GM23248 (cell line): ENCODE measurements at regions not wholly inside any gene's neighbourhood (a gene's known extent, or its start where the extent isn't known, plus 50 kb on each side); places are given as distances from the start of the nearest gene placed in this dataset.

Source experiments
- DNase-seq: peaks from one replicate; pipeline ENCODE4 v3.0.0-alpha.2; 2015
- H2AFZ ChIP-seq: fragments of 200-600 bp; sonication (generic); 2 replicates; pipeline ENCODE4 v1.6.1; 2016; ENCODE audit warnings: antibody characterized with exemption
- H3F3A ChIP-seq: fragments of 200-600 bp; sonication (generic); 2 replicates; pipeline ENCODE4 v1.6.1; 2016; ENCODE audit warnings: mild to moderate bottlenecking, antibody characterized with exemption, mixed run types; ENCODE audit not compliant: insufficient read depth
- H3K27ac ChIP-seq: fragments of 200-600 bp; sonication (generic); 2 replicates; pipeline ENCODE4 v1.5.1; 2016; ENCODE audit warnings: mild to moderate bottlenecking
- H3K27me3 ChIP-seq: fragments of 200-600 bp; sonication (generic); replicated peaks from 2 replicates; pipeline ENCODE4 v1.6.1; 2016; ENCODE audit warnings: mild to moderate bottlenecking; ENCODE audit not compliant: insufficient read depth
- H3K36me3 ChIP-seq: fragments of 200-600 bp; sonication (generic); 2 replicates; pipeline ENCODE4 v1.6.1; 2016; ENCODE audit warnings: low read depth, mild to moderate bottlenecking
- H3K4me1 ChIP-seq: fragments of 200-600 bp; sonication (generic); 2 replicates; pipeline ENCODE4 v1.6.1; 2016; ENCODE audit warnings: mild to moderate bottlenecking; ENCODE audit not compliant: insufficient read depth
- H3K4me2 ChIP-seq: fragments of 200-600 bp; sonication (generic); one replicate; pipeline ENCODE4 v1.6.1; 2016; ENCODE audit warnings: mild to moderate bottlenecking; ENCODE audit not compliant: unreplicated experiment
- H3K4me3 ChIP-seq: fragments of 200-600 bp; sonication (generic); 2 replicates; pipeline ENCODE4 v1.5.1; 2016; ENCODE audit warnings: mild to moderate bottlenecking
- H3K79me2 ChIP-seq: fragments of 200-600 bp; sonication (generic); 2 replicates; pipeline ENCODE4 v1.6.1; 2016; ENCODE audit warnings: mild to moderate bottlenecking; ENCODE audit not compliant: insufficient read depth
- H3K9ac ChIP-seq: fragments of 200-600 bp; sonication (generic); 2 replicates; pipeline ENCODE4 v1.6.1; 2016; ENCODE audit warnings: mild to moderate bottlenecking
- H3K9me2 ChIP-seq: fragments of 200-600 bp; sonication (generic); 2 replicates; pipeline ENCODE4 v1.6.1; 2016; ENCODE audit warnings: mixed run types, mild to moderate bottlenecking, moderate library complexity; ENCODE audit not compliant: insufficient read depth
- H3K9me3 ChIP-seq: fragments of 200-600 bp; sonication (generic); one replicate; pipeline ENCODE4 v1.6.1; 2017; ENCODE audit warnings: low read depth
- H4K20me1 ChIP-seq: fragments of 200-600 bp; sonication (generic); 2 replicates; pipeline ENCODE4 v1.6.0; 2016; ENCODE audit not compliant: insufficient read depth
- EZH2 ChIP-seq: fragments of 200-600 bp; sonication (generic); IDR thresholded peaks from 2 replicates; pipeline ENCODE4 v1.6.1; 2018; ENCODE audit warnings: antibody characterized with exemption, mild to moderate bottlenecking; ENCODE audit not compliant: insufficient read depth, poor library complexity, severe bottlenecking
- EZH2phosphoT487 ChIP-seq: fragments of 200-600 bp; sonication (generic); IDR thresholded peaks from 2 replicates; pipeline ENCODE4 v1.6.1; 2018; ENCODE audit warnings: antibody characterized with exemption, moderate library complexity, mild to moderate bottlenecking, low read depth; ENCODE audit not compliant: insufficient read depth
- WGBS, 2 experiments: methylation state at CpG; one replicate each; pipeline ENCODE4 v1.1.6; 2015 to 2017; ENCODE audit warnings: low lambda C conversion rate in 2 of 2, low coverage in 1 of 2; ENCODE audit errors: missing lambda C conversion rate in 2 of 2; 5-methylcytosine and 5-hydroxymethylcytosine counted together
- in situ Hi-C: fragments of 300-500 bp; cut with MboI; formaldehyde crosslinking; loops from 2 replicates; pipeline ENCODE4 v1.15.0; 2020

DNA sequence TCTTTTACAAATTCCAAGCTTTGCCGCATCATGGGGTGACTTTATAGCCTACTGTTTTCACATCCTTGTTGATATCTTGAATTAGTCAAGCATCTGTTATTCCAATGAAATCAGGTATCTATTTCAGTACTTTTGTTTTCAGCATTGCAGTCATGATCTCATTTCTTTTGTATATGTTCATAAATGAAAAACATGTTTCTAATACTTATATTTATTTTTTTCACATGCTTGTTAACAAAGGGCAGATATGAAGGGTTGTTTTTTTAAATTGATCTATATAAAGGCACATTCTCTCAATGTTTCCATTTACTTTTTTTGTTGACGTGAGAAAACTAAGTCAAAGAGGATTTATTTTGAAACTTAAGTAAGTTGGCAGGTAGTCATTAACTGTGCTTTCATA lies 964.8 kb downstream of the JRKL start:
- Histone ChIP-seq H3K27ac (no peak overlapping the region), H3K9me2 (no peaks in the 10 kb centered on the region), H3K9ac (no peak overlapping the region), H3K4me3 (no peak overlapping the region), H3K9me3 (no peaks in the 10 kb centered on the region), H3K79me2 (no peaks in the 10 kb centered on the region), H3K4me2 (no peak overlapping the region), H2AFZ (no peak overlapping the region), H4K20me1 (no peaks in the 10 kb centered on the region), H3K4me1 (no peaks in the 10 kb centered on the region), H3K36me3 (no peaks in the 10 kb centered on the region), H3F3A (no peaks in the 10 kb centered on the region), H3K27me3 (no peaks in the 10 kb centered on the region)
- no peak for DNase-seq
- in situ Hi-C loops, result no loop called here
- TF ChIP-seq EZH2 (no peak), EZH2phosphoT487 (no peak)
- WGBS, 2 experiments, result 10% methylated on average over 2 of the region's 2 CpGs

DNA sequence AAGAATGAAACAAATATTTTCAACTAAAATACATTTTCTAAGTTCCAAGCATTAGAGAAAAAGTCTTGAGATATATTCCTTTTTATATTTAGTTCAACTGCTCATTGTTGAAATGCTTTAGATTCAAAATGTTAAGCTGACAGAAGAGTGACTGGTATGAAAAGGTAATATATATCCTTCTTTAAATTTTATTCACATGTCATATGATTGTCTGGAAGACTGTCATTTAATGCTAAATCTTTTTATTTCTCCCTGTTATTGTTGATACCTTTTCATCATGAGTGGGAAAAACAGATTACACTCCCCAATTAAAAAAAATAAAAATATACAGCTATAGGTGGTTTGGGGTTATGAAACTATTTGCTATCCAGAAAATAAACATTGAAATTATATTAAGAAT lies 965.4 kb downstream of the JRKL start:
- TF ChIP-seq EZH2 (no peak), EZH2phosphoT487 (no peak)
- no peaks in the 10 kb centered on the region for H3K27me3 ChIP-seq
- no peaks in the 10 kb centered on the region for H4K20me1 ChIP-seq
- peaks cover 3% of the 10 kb centered on the region for H3K9me3 ChIP-seq
- H3K9ac ChIP-seq, result no peak overlapping the region
- H3F3A ChIP-seq, result no peaks in the 10 kb centered on the region
- H3K27ac ChIP-seq, result no peak overlapping the region
- no peaks in the 10 kb centered on the region for H3K36me3 ChIP-seq
- in situ Hi-C loops, result no loop called here
- no peak for DNase-seq
- no peak overlapping the region for H3K4me2 ChIP-seq
- H3K4me3 ChIP-seq, result no peak overlapping the region
- no peaks in the 10 kb centered on the region for H3K79me2 ChIP-seq
- H3K9me2 ChIP-seq, result no peaks in the 10 kb centered on the region
- no peak overlapping the region for H2AFZ ChIP-seq
- H3K4me1 ChIP-seq, result no peaks in the 10 kb centered on the region

DNA sequence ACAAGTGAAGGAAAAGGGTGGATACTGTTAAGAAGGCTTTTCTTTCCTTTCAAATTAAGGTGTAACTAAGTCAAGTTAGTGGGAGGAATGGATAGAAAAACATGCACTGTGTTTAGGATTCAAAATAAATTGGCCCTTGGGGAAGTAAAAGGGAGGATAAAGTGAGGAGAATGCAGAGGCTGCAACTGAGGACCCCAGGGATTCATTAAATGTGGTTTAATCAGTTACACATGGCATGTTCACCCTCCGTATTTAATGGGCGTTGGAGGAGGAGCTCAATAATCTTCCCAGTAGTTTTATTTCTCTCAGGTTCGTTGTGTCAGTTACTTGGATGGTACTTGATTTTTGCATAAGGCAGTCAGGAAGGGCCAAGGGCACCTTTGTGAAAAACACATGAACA lies 966.3 kb downstream of the JRKL start:
- H3K36me3 ChIP-seq, result no peaks in the 10 kb centered on the region
- H3K9ac ChIP-seq, result no peak overlapping the region
- H2AFZ ChIP-seq, result no peak overlapping the region
- in situ Hi-C loops, result no loop called here
- WGBS, 2 experiments, result 4 to 9% methylated on average over 3 of the region's 3 CpGs
- TF ChIP-seq EZH2phosphoT487 (no peak), EZH2 (no peak)
- H3K27ac ChIP-seq, result no peak overlapping the region
- H3K4me3 ChIP-seq, result no peak overlapping the region
- no peaks in the 10 kb centered on the region for H3K4me1 ChIP-seq
- no peaks in the 10 kb centered on the region for H3K27me3 ChIP-seq
- DNase-seq, result no peak
- no peaks in the 10 kb centered on the region for H3F3A ChIP-seq
- H3K9me2 ChIP-seq, result no peaks in the 10 kb centered on the region
- H3K4me2 ChIP-seq, result no peak overlapping the region
- H3K79me2 ChIP-seq, result no peaks in the 10 kb centered on the region
- H4K20me1 ChIP-seq, result no peaks in the 10 kb centered on the region
- H3K9me3 ChIP-seq, result peaks cover 3% of the 10 kb centered on the region

DNA sequence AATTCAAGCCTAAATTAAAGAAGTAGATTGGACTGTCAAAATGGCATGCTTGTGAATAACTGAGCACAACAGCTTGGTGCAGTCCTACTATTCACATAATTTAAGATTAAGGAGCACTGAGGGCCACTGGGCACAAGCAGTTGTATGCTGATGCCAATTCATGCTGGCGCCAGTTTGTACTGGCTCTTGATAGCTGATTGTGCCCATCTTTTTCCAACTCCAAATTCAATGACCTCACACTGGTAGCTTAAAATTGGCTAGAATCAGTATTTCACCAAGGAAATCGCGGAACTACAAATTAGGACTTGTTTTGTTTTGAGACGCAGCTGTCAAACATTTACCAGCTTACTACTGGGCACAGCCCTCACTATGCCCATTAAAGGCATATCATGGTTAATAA lies 969.2 kb downstream of the JRKL start:
- Histone ChIP-seq H3K9ac (no peak overlapping the region), H4K20me1 (no peaks in the 10 kb centered on the region), H3F3A (no peaks in the 10 kb centered on the region), H3K79me2 (no peaks in the 10 kb centered on the region), H3K4me1 (no peaks in the 10 kb centered on the region), H3K27me3 (no peaks in the 10 kb centered on the region), H3K4me2 (no peak overlapping the region), H3K36me3 (no peaks in the 10 kb centered on the region), H3K9me2 (no peaks in the 10 kb centered on the region), H3K4me3 (no peak overlapping the region), H2AFZ (no peak overlapping the region), H3K27ac (no peak overlapping the region), H3K9me3 (peaks cover 3% of the 10 kb centered on the region)
- in situ Hi-C loops, result no loop called here
- no peak for TF ChIP-seq EZH2
- WGBS, 2 experiments, result 47 to 48% methylated on average over 4 of the region's 4 CpGs
- no peak for DNase-seq

DNA sequence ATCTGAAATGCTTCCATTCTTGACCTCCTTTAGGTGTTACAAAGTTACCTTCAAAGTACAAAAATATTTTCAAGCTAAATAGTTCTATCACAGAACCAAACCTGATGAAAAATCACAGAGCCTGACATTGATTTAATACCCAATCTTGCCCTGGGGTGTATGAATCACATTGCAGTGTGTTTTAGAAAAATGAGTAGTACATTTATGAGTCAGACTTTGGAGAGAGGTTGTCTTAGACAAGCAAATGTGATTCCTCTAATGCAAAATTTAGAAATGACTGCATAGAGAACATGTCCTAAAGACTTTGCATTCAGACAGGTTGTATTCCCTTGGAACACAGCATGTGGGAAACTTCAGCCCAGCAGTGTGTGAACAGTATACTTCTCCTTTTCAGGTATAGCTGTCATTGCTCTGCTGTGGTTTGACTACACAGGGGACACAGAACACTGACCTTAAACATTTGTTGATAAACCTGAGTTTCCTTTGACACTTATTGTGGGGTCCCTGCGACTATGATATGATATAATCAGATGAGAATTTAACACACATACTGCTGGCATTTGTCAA lies 972.1 kb downstream of the JRKL start:
- WGBS, 2 experiments, result 0 to 3% methylated on average over 1 of the region's 1 CpG
- Histone ChIP-seq H3K4me1 (no peaks in the 10 kb centered on the region), H3K9me2 (no peaks in the 10 kb centered on the region), H3K27me3 (no peaks in the 10 kb centered on the region), H3F3A (no peaks in the 10 kb centered on the region), H3K79me2 (no peaks in the 10 kb centered on the region), H3K9me3 (peaks cover 3% of the 10 kb centered on the region), H3K4me2 (no peak overlapping the region), H3K9ac (no peak overlapping the region), H3K4me3 (no peak overlapping the region), H2AFZ (no peak overlapping the region), H4K20me1 (no peaks in the 10 kb centered on the region), H3K27ac (no peak overlapping the region), H3K36me3 (no peaks in the 10 kb centered on the region)
- no peak for DNase-seq
- TF ChIP-seq EZH2phosphoT487, result no peak
- no peak for TF ChIP-seq EZH2
- in situ Hi-C loops, result no loop called here
